ENCODE measurements at regions not wholly inside any gene's neighbourhood (a gene's known extent, or its start where the extent isn't known, plus 50 kb on each side); places are given as distances from the start of the nearest gene placed in this dataset.
"Not testable (repeated sequence)": the region's sequence is repeated elsewhere in the genome, so short reads cannot be mapped to it uniquely, and the experiment has no call there.

GRCh38 chr4:64899030-64899429 is 489.8 kb upstream of the TECRL start:
- H2AK5ac ChIP-seq (ENCODE audit: low read depth, low read length); CTCF ChIA-PET; DNase-seq; H3K79me1 ChIP-seq (ENCODE audit: low read depth in 1 of 2, low read length in 2 of 2); H3K27me3 ChIP-seq (ENCODE audit: control insufficient read depth, insufficient read depth, low read length); H2AFZ ChIP-seq (replicated peaks; ENCODE audit: low read length, poor library complexity); H4K5ac ChIP-seq (ENCODE audit: low read depth, low read length); H2BK120ac ChIP-seq (ENCODE audit: low read depth, low read length); ATAC-seq (ENCODE audit: low read depth); H3K14ac ChIP-seq (replicated peaks; ENCODE audit: low read depth, low read length); in situ Hi-C loops (cut with MboI; ENCODE audit: low sequenced_read_pairs); H3K23ac ChIP-seq (ENCODE audit: low read depth, low read length); BruUV-seq (replicated peaks); H3K4me3 ChIP-seq (ENCODE audit: insufficient read depth, low read depth, low read length); H3K4me2 ChIP-seq (ENCODE audit: low read depth, low read length); H3K18ac ChIP-seq (ENCODE audit: low read depth, low read length); H3K9me1 ChIP-seq (ENCODE audit: insufficient read depth, low read length); H2BK5ac ChIP-seq (ENCODE audit: low read depth, low read length, poor library complexity, severe bottlenecking); intact Hi-C loops (cut with micrococcal nuclease); POLR2A ChIA-PET (ENCODE audit: unreplicated experiment); H3K9me3 ChIP-seq (ENCODE audit: control insufficient read depth, insufficient read depth, low read length); dilution Hi-C loops (cut with HindIII; ENCODE audit: low sequenced_read_pairs, unreplicated experiment); H4K91ac ChIP-seq (ENCODE audit: insufficient read depth, low read depth, low read length); H3K56ac ChIP-seq (ENCODE audit: extremely low read depth, insufficient read depth, low read length); H4K8ac ChIP-seq (ENCODE audit: low read depth in 2 of 2, low read length in 2 of 2); H2BK15ac ChIP-seq (ENCODE audit: low read depth, low read length); H3K4me1 ChIP-seq (ENCODE audit: control insufficient read depth, insufficient read depth, low read length); H3K4ac ChIP-seq (ENCODE audit: low read depth, low read length); H3K27ac ChIP-seq (ENCODE audit: insufficient read depth, low read length); H3K9ac ChIP-seq (ENCODE audit: low read depth, low read length); H2BK20ac ChIP-seq (ENCODE audit: low read depth, low read length); H2AK9ac ChIP-seq (replicated peaks; ENCODE audit: low read depth, low read length, poor library complexity); H3K36me3 ChIP-seq (ENCODE audit: control insufficient read depth, insufficient read depth, low read length); H4K20me1 ChIP-seq (ENCODE audit: insufficient read depth, low read length): not testable (repeated sequence)
- no CpG with 5 or more reads among the region's 2 CpGs for WGBS, 2 experiments (ENCODE audit: extremely low coverage in 2 of 2, insufficient read length in 1 of 2)

Data from IMR-90 (cell line).